Coronary artery (tissue), 2 donors: ENCODE measurements at regions not wholly inside any gene's neighbourhood (a gene's known extent, or its start where the extent isn't known, plus 50 kb on each side); places are given as distances from the start of the nearest gene placed in this dataset.
"Not testable (repeated sequence)": the region's sequence is repeated elsewhere in the genome, so short reads cannot be mapped to it uniquely, and the experiment has no call there.

ENCODE experiments used
- DNase-seq: peaks from one replicate; pipeline ENCODE4 v3.0.0-alpha.2; 2017; ENCODE audit warnings: low spot score
- H3K27ac ChIP-seq, 2 donors: fragments of 200-600 bp; sonication (generic); one replicate each; pipeline ENCODE4 v1.5.1; 2016 to 2019
- H3K4me3 ChIP-seq: fragments of 200-600 bp; sonication (generic); 2 replicates; pipeline ENCODE4 v1.5.1; 2016; ENCODE audit warnings: mild to moderate bottlenecking, moderate library complexity
- TF ChIP-seq, protein P1 (sequence below): fragments of 200-600 bp; sonication (generic); IDR thresholded peaks from one replicate; pipeline ENCODE4 v1.5.1; 2019; ENCODE audit warnings: antibody characterized with exemption

DNA sequence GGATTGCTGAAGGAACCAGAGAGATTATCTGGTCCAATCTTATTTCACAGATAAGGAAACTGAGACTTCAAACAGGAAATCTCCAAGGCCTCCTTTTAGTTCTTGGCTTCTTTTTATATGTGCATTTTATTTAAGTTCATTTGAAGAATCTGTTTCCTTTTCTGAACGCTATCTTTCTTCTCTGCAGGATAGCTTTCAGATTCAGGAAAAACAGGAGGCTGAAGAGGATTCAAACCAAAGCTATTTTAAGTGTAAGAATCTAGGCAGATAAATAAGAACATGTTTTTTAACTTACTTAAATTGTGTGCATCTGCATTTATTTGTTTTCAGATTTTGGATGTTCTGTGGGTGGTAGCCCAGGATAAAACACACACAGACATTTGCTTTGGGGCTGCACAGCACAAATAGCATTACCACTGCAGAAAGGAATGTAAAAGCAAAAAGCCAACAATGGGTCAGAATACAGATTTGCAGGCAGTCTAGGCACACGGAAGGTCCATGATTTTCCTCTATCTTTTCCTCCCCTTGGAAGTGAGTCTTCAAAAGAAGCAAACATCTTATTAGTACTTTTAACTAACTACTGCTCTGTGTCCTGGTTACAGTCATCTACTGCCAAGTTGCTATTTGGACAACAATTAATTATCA, 188.8 kb upstream of the TBX18 start:
- DNase-seq, result no peak
- TF ChIP-seq, protein P1, sequence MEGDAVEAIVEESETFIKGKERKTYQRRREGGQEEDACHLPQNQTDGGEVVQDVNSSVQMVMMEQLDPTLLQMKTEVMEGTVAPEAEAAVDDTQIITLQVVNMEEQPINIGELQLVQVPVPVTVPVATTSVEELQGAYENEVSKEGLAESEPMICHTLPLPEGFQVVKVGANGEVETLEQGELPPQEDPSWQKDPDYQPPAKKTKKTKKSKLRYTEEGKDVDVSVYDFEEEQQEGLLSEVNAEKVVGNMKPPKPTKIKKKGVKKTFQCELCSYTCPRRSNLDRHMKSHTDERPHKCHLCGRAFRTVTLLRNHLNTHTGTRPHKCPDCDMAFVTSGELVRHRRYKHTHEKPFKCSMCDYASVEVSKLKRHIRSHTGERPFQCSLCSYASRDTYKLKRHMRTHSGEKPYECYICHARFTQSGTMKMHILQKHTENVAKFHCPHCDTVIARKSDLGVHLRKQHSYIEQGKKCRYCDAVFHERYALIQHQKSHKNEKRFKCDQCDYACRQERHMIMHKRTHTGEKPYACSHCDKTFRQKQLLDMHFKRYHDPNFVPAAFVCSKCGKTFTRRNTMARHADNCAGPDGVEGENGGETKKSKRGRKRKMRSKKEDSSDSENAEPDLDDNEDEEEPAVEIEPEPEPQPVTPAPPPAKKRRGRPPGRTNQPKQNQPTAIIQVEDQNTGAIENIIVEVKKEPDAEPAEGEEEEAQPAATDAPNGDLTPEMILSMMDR, result no peak
- H3K4me3 ChIP-seq, result no peak overlapping the region

DNA sequence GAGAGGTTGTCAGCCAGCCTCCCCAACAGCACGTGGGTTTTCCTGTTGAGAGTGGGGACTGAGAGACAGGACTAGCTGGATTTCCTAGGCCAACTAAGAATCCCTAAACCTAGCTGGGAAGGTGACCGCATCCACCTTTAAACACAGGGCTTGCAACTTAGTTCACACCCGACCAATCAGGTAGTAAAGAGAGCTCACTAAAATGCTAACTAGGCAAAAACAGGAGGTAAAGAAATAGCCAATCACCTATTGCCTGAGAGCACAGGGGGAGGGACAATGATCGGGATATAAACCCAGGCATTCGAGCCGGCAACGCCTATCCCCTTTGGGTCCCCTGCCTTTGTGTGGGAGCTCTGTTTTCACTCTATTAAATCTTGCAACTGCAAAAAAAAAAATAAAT, 180.5 kb upstream of the TBX18 start:
- not testable (repeated sequence) for DNase-seq, H3K27ac ChIP-seq, H3K4me3 ChIP-seq

More for the DNA sequence above, 188.8 kb upstream of the TBX18 start:
- H3K27ac ChIP-seq, result no peak overlapping the region

DNA sequence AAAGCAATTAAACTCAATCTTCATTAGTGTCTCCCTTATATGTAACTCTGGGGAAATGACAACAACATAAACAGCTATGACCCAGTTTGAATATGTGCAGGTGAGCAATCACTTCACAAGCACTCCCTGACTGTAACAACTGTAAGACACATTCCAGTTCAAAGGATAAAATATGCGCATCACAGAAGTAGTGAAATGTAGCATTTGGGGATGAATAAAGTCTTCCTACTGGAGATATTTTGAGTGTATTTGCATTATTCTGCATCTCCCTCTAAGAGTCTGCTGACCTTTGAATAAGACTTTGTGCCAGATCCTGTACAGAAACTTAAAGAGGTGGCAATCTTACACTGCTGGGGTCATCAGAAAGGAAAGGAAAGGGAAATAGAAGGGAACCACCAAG, 179.5 kb upstream of the TBX18 start:
- DNase-seq, result no peak
- TF ChIP-seq, protein P1, result no peak
- no peak overlapping the region for H3K4me3 ChIP-seq
- no peak overlapping the region for H3K27ac ChIP-seq

DNA sequence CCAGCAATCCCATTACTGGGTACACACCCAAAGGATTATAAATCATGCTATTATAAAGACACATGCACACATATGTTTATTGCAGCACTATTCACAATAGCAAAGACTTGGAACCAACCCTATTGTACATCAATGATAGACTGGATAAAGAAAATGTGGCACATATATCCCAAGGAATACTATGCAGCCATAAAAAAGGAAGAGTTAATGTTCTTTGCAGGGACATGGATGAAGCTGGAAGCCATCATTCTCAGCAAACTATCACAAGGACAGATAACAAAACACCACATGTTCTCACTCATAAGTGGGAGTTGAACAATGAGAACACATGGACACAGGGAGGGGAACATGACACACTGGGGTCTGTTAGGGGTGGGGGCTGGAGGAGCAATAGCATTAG, 177.2 kb upstream of the TBX18 start:
- H3K27ac ChIP-seq, DNase-seq: not testable (repeated sequence)

DNA sequence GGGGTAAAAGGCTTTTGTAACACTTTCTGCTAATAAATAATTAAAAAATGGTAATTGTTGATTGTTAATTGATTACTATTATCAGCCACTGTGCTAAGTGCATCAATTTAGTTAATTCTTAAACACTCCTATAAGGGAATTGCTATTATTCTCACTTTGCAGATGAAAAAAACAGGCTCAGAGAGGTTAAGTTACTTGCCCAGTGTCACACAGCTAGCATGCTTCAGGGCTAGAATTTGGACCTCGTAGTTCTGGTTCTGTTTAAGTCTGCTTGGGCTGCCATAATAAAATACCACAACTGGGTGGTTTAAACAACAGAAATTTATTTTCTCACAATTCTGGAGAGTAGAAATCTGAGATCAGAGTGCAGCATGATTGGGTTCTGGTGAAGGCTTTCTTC, 164.8 kb upstream of the TBX18 start:
- H3K4me3 ChIP-seq, result no peak overlapping the region
- H3K27ac ChIP-seq, result no peak overlapping the region
- TF ChIP-seq, protein P1, result no peak
- no peak for DNase-seq

More for the DNA sequence above, 177.2 kb upstream of the TBX18 start:
- H3K4me3 ChIP-seq, result not testable (repeated sequence)

DNA sequence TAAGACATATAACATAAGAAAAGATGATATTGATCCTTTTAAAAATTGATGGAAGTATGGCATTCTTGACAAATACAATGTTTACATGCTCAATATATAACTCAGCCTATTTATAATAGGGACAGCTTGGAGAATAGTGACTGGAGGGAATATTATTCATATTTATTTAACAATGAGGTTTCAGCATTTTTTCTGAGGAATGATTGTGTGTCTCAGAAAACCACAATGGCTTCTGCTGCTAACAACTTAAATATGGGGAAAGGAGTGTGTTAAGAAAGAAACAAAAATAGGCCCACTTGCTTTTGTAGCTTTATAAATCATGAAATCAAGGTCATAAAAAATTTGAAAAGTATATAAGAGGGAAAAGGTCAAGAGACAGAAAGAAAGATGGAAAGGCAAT, 163.2 kb upstream of the TBX18 start:
- TF ChIP-seq, protein P1, result no peak
- Histone ChIP-seq H3K4me3 (no peak overlapping the region), H3K27ac (no peak overlapping the region)

DNA sequence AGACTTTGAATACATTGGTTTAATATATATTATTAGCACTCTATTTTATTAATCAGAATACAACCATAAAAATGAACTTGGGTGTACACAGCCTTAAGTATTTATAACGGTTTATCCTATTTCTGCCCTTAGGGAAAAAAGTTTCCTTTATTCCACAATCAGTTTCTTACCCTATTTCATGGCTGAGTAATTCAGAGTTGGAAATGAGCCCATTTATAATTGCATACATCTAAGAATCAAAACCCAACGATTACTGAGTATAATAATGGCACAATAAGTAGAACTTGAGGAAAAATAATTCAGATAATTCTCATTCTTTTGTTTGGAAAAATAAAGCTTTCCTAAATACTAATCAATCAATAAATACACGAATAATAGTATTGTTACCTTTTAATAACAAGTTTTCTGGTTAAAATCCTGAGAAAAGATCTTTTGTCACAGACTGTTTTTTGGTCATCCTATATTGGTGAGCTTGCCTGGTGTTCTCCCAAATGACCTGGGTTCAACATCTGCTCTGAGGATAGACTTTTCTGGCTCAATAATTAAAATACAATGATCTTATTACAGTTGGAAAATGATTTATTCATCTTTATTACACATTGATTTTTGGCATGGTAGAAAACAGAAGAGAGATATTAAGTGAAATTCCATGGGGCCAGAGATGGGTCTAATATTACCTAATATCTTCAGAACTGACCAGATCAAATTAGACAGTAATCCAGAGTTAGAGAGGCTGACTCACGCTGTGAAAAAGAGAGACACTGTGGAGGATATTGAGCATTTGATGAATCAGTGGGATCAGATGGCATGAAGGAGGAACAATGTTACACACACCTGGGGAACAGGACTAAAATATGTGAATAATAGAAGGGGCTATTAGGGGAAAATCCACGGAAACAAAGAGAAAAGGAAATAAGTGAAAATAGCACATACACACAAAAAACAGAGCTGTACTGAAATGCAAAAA, 162.1 kb upstream of the TBX18 start:
- H3K4me3 ChIP-seq, result no peak overlapping the region
- no peak for DNase-seq
- H3K27ac ChIP-seq, result no peak overlapping the region
- TF ChIP-seq, protein P1, result no peak

More for the DNA sequence above, 163.2 kb upstream of the TBX18 start:
- no peak for DNase-seq

DNA sequence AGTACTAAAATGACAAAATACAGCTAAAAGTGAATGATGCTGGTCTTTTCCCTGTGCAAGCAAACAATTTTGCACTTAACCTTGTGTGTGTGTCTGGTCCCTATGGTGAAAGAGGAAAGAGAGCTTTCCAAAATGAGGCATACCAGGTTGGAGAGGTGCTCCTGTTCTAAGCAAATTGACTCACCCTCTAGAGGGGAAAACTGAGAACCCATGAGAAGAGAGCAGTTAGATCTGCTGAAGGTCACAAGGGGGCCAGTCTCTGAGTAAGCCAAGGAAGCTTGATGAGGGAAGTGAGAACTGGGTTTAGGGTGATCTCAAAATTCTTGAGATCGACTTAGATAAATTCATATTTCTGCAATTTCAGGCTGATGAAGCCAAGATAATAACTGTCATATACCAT, 157.5 kb upstream of the TBX18 start:
- DNase-seq, result no peak
- no peak overlapping the region for H3K27ac ChIP-seq
- TF ChIP-seq, protein P1, result no peak
- H3K4me3 ChIP-seq, result no peak overlapping the region
